Fibroblast of gingiva (primary cell): ENCODE measurements at regions not wholly inside any gene's neighbourhood (a gene's known extent, or its start where the extent isn't known, plus 50 kb on each side); places are given as distances from the start of the nearest gene placed in this dataset.
"Not testable (repeated sequence)": the region's sequence is repeated elsewhere in the genome, so short reads cannot be mapped to it uniquely, and the experiment has no call there.

Source experiments
- DNase-seq: peaks from one replicate; pipeline ENCODE4 v3.0.0-alpha.2; 2011; ENCODE audit warnings: low read depth

DNA sequence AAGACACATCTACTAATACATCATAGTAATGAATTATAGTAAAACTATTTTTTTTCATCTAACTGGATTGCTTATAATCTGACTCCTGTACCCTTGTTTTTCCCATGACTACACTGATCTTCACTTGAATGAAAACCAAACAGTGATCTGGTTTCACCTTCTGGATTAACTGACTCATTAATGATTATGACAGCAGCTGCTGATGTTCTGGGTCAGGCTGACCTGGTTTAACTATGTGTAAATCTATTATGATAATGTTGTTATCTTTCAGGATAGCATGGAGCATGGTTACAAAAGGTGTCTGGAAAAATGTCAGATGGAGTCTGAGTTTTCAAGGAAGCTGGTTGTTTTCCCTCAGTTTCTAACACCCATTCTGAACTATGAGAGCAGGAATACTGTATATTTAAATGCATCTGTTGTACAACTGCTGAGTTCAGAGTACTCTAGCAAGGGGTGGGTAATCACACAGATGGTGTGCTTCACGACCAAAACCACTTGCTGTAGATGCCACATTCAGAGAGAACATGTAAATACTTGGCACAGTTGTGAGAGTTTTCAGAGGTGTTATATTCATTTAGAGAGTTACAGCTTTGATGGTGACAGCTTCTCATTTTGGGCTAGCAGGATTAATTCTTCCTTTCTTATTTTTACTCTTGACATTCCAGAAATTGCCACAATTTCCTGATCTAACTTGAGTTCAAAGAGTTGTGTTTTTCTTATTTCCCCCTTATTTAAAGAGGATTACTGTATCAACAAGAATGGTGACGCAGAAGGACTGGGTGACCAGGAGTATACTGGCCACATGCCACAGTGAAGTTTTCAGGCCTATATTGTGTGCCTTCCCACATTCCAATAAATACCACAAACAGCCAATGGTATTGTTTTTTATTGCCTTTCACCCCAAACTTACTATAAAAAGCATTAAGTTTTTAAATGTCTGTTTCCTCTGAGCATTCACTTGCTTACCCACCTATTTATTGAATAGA lies 249.7 kb upstream of the TET2 start:
- no peak for DNase-seq

DNA sequence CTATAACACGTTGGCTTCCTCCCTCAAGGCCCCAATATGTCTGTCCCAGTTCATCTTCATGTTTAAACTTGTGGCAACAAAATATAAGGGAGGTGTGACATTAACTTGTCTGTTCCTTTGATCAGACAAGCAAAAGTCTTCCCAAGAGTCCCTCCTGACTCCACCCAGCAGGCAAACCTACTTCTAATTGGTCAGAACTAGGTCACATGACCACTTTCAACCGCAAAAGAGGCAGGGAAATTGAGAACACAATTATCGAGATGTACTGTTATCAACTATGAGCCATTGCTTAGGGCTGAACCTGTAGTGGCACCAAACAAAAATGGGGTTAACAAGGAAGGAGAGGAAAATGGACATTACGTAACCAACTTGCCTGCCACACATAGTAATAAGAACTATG lies 246.8 kb upstream of the TET2 start:
- DNase-seq: no peak

GRCh38 chr4:104901438-104901837 lies 245.2 kb upstream of the TET2 start:
- DNase-seq: no peak

DNA sequence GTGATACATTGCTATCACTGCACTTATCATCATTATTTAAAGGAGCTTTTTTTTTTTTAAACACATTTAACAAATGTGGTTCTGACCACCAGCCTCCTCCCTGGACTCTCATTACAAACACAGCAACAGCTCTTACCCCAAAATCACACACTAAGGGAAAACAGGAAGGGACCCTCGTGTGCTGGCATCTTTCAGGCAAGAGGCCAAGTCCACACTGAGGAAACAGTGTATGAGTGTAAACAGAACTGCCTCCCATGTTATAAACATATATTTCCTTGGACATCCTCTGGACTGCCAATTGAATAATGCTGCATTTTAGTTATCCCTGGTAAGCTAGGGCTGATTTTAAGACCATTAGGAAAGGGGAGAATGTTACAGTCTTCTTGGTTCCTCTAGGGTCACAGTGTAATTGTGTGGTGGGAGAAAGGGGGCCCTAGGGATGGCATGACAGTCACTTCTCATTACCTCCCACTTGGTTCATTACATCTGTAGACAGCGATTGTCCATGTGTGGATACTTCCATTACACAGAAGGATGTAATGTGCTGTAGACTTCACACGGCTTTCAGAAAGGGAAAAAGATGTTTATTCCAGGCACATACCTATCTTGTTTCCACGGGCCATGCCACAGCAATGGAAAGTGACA lies 244.6 kb upstream of the TET2 start:
- DNase-seq: no peak

GRCh38 chr4:104905065-104905464 lies 241.6 kb upstream of the TET2 start:
- no peak for DNase-seq

DNA sequence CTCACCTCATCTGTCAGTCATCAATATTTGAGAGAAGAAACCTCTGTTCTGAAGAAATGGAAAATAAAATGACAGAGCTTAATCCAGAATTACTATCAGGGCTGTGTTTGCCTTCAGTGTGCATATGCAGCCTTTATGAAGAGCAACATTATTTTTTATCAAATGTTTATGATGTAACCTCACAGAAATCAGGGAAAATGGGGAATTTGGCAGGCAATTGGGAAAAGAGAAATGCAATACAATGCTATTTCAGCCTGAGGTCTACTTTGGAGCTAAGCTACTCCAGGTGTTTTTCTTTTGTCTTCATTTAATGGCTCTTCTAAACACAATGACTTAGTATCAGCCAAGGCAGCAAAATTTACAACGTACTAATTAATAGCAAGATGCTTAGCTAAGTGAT lies 241.1 kb upstream of the TET2 start:
- DNase-seq: no peak

DNA sequence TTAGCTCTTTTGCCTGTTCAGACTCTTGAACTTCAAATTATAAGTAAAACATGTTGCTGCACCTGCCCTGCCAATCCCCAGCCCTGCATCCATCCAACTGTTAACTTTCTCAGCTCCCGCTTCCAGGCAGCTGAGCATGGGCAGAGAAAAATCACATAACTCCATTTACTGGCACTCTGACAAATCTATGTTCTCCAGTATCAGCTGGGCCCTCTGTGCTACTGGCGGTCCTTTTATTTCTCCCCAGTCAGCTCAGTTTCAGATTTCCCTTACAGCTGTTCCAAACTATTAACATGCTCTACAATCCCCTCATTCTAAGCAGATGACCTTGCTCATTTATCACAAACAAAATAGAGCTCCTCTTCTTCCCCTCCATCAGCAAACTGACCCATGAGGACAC lies 240.4 kb upstream of the TET2 start:
- DNase-seq: no peak

DNA sequence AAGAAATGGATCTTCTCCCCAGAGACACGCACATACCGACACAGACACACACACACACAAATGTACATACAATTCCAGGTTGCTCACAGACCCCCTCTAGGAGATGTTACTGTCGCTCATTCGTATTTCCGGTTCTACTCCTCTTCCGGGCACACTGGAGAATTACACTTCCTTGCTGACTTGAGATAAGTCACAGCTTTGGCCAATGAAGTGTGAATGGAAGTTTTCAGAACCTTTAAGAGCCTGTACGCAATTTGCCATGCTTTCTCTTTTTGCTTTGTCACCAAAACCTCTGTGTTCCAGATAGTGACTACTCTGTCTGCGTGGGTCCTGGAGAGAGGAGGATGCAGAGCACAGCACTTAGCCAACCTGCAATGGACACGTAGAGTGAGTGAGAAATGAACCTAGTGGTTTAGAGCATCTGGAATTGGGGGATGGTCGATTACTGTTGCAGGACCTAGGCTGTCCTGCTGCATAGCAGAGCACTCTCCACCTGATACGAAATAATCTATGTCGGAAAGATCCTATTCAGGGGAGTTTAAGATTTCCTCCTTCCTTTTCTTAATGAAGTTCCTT lies 239.5 kb upstream of the TET2 start:
- no peak for DNase-seq

- no peak for DNase-seq
These were observed 238.7 kb upstream of the TET2 start for GRCh38 chr4:104907991-104908390.

DNA sequence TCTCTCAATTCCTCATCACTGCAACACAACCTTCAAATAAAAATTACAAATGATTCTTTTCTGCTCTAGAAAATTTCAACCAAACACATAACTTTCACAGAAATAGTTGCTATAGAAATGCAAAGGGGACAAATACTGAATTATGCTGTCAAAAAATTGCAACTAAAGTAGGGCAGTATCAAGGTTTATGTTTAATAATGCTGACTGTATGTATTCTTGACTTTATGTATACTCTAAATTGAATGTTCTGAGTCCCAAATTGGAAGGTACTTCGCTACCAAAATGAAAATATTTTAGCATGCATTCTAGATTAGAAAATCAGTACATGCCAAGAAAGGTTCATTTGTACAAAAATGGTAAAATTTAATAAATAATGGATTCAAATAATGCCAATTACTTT lies 237.3 kb upstream of the TET2 start:
- no peak for DNase-seq

GRCh38 chr4:104912518-104912917 lies 234.2 kb upstream of the TET2 start:
- DNase-seq: no peak

DNA sequence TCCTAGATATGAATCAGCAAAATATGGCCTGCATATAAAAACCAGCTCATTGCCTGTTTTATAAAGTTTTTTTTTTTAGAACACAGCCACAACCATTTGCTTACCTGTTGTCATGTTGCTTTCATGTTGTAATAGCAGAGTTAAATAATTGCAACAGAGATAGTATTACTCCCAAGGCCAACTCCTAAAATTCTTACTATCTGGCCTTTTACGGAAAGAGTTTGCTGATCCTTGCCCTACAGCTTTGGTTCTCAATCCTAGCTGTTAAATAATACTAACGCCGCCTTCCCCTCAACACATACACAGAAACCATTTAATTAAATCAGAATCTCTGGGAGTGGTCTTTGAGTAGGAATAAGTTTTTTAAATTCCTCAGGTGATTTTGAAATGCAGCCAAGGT lies 231.3 kb upstream of the TET2 start:
- no peak for DNase-seq

DNA sequence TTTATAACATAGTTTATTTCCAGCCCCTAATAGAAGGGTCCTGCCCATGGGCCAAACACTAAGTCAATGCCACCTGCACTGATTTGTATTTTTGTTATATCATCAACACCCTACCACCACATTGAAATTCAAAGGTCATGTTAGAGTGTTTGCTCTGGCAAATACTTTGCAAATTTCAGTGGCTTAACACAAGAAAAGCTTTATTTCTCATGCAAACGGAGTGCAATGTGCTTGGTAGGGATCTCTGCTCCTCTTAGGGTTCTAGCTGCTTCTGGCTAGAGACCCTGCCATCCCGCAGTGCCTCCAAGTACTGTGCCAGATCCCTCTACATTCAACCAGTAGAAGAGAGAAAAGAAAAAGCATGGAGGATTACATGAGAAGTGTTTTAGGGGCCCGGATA lies 230.8 kb upstream of the TET2 start:
- DNase-seq: no peak

GRCh38 chr4:104919406-104919805 lies 227.3 kb upstream of the TET2 start:
- no peak for DNase-seq

- no peak for DNase-seq
These were observed 216.4 kb upstream of the TET2 start for GRCh38 chr4:104930298-104930697.

GRCh38 chr4:104930745-104931736 lies 215.6 kb upstream of the TET2 start:
- DNase-seq: not testable (repeated sequence)

GRCh38 chr4:104938624-104939023 lies 208.1 kb upstream of the TET2 start:
- no peak for DNase-seq

GRCh38 chr4:104940927-104941326 lies 205.7 kb upstream of the TET2 start:
- DNase-seq: no peak

GRCh38 chr4:104941661-104942062 lies 205.0 kb upstream of the TET2 start:
- DNase-seq: no peak

DNA sequence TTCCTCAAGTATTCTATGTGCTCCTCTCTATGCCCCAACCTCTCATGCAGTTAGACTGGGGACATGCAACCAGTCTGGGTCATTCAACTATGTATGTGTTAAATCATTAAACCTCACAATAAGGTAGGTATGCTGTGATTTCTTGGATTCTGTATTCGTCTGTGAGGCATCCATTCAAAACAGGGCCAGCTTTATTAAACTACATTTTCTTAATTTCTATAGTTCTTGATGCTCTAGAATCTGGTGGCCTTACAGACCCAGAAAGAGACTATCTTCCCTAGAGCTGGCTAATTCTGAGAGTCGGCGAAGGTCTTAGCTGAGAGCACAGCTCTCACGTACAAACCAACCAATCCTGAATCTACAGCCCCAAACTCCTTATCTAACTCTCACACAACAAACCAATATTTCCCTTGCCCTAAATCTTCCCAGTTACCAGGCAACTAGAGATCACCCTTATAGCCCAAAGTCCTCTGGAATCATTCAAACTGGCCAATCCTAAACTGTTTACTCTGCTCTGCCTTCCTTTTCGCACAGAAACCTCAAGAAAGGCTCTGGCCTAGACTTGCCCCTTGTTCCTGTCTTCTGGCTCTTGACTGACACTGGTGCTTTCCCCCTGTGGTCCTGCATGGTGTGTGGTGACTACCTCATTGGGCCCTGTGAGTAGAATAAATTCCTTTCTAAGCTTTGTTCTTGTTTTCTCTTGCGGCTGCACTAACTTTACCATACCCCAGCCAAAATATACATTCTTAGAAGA lies 203.5 kb upstream of the TET2 start:
- DNase-seq: no peak

GRCh38 chr4:104944596-104944995 lies 202.1 kb upstream of the TET2 start:
- DNase-seq: no peak
